GM19467 (cell line): ENCODE measurements at regions not wholly inside any gene's neighbourhood (a gene's known extent, or its start where the extent isn't known, plus 50 kb on each side); places are given as distances from the start of the nearest gene placed in this dataset.
"Not testable (repeated sequence)": the region's sequence is repeated elsewhere in the genome, so short reads cannot be mapped to it uniquely, and the experiment has no call there.

ENCODE experiments used
- ATAC-seq: cut with Tn5 transposase; IDR thresholded peaks from one replicate; pipeline ENCODE4 v1.9.1; 2021; ENCODE audit warnings: mild to moderate bottlenecking, moderate library complexity; ENCODE audit not compliant: unreplicated experiment

DNA sequence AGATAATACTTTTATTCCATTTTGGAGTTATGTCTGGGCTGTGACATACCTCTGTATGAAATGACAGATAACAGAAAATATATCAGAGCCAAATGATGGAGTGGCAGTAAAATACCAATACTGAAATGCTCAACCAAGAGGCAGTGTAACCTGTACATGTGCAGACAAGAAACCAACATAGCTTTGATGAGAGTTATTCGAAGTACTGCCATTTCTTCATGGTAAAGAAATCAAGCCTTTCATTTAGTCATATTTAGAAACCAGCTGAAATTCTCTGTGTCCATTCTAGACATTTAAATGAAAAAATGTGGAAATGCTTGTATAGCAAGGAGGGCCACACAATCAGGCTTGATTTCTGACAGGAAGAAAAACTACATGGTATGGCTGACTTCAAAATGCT lies 127.1 kb upstream of the PTPRZ1 start:
- ATAC-seq = no peak

DNA sequence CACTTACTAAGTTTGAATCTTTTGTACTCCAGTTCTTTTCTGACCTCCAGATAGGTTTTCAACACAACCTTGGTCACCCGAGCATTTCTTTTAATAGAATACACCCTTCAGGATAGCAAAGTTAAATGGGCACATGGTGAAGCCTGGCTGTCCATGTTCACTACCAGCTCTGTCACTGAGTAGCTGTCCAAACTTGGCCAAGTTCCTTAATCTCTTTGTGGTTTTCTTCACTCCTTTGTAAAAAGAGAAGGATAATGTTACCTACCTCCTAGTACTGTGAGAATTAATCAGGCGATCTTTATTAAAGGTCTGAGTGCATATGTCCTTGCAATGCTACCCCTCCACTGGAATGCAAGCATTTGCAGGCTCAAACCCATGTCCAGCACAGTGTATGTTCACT lies 128.1 kb upstream of the PTPRZ1 start:
- ATAC-seq = no peak

DNA sequence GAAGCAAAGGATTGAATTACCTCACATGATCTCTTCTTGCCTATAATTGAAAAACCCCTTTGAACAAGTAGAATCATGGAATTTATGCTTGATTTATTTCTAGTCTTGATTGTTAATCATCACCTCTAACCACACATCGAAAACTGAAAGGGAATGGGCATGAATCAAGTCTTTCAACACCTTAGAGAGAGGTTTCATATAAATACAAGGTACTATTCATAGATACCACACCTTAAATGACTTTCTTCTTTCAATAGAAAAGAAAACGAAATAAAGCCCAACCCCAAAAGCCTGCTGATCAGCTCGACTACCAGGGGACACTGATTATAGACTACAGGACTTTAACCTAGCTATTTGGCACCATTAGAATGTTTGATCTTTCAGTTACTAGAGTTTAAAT lies 128.6 kb upstream of the PTPRZ1 start:
- ATAC-seq = no peak

DNA sequence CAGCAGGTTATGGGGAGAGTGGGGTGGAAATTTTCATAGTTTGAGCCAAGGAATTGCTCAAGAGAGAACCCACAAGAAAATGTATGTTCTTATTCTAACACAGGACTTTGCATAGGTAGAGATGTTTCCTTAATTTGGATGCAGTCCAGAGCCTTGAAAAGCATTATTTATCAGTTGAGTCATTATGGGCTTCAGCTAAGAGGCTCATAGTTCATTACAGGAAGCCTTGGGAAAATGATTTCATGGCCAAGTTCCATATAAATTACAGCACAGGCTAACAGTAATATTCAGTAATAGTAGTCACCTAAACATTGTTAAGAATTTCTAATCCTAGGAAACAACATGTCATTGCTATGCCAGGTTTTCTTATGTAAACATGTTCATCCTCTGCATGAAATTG lies 131.1 kb upstream of the PTPRZ1 start:
- ATAC-seq = no peak

DNA sequence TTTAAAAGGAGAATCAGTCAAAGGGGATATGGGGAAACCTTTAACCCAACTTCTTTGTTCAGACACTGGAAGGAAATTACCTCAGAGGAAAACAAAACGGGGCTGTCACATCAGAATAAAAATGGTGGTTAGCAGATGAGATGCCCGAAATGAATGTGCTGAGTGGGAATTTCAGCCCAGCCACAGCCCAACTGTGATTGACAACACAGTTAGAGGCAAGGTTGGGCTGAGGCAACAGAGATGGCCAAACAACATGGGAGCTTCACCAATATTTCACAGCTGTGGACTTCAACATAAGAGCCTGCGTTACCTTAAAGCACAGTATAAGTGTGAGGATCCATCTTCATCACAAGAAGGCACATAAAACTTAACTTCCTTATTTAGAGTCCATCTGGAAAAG lies 133.5 kb upstream of the PTPRZ1 start:
- no peak for ATAC-seq

DNA sequence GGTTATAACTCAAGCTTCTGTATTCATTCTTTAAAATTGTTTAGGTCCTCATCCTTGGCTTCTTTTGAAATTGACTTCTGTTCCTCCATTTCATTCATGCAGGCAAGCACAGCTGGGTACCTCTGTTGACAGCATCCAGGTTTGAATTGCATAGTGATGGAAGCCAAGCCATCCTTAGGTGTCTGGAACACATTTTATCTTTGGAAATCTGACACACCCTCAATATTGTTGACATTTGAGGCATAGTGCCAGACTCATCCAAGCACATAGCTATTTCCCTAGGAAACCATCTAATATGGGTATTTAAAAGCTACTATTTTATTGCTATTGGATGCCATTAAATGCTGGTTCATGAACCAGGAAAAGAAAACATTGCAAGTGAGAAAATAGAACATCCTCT lies 142.1 kb upstream of the PTPRZ1 start:
- ATAC-seq = no peak

DNA sequence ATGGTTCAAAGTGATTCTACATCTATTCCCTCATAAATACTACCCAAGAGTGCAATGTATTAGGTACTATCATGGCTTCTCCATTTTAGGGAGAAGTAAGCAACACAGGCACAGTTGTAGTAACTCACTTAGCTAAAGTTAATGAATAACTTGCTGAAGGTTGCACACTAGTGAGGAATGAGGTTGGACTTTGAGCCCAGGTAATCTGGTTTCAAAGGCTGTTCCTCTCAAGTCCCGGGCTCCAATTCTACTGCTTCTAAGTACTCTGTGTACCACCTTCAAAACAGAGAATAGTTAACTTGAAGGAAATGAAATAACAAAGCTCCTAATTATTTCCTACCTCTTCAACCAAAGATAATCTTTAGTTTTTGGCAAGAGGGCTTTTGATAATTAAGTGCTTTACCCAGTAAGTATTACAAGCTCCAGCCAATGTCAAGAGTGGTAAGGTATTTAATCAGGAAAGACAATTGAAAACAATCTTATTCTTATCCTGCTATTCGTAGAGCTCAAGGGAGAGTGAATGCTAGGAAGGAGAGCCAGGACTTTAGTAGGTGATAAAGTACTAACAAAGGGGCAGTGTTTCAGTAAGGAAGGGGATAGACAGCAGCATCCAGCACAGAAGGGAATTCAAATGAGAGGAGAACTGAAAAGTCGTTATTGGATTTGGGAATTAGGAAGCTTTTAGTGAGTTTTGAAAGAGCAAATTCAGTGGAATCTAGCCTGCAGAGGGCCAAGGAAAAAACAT lies 158.2 kb upstream of the PTPRZ1 start:
- ATAC-seq = no peak

DNA sequence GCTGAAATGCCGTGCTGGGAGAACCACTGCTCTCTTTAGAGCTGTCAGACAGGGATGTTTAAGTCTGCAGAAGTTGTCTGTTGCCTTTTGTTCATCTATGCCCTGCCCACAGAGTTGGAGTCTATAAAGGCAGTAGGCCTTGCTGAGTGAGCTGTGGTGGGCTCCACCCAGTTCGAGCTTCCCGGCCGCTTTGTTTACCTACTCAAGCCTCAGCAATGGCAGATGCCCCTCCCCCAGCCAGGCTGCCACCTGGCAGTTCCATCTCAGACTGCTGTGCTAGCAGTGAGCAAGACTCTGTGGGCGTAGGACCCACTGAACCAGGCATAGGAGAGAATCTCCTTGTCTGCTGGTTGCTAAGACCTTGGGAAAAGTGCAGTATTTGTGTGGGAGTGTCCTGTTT lies 160.0 kb upstream of the PTPRZ1 start:
- ATAC-seq = not testable (repeated sequence)

DNA sequence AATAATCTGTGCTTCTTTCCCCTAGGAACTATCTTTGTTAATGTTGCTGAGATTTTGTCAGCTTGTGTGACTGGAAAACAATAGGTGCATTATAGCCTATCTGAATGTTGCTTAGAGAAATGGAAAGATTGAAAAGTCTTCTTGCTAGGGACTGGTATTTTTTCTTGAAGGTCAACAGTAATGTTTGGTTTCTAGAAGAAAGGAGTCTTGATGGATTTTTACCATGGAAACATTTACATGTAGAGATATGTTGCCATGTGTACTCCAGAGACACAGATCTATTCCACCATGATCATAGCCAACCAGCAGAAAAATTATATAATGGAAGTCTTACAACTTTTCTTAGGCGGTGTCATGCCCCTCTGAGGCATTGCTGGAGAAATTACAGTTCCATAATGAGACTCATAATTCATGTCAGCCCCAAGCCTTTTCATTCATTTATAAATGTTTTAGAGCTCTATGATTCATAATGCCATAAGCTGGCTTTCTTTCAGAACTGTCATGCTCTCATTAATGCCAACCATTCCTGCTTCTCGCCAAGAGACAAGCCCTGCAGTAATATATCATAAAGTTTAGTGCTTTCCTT lies 175.1 kb upstream of the PTPRZ1 start:
- no peak for ATAC-seq

DNA sequence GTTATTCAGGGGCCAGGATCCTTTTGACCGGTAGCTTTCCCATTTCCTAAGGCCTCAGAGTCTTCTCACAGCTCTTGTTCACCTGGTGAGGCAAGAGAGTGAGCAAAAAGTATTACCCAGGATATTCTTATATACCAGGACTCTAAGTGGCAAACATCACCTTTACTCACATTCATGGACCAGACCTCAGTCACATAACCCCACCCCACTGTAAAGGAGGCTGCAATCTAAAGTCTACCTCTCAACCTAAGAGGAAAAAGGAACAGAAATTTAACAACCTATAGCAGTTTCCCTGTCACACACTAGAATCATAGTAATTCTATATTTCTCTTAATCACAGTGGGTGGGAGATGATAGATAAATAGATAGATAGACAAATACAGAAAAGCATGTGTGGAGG lies 176.0 kb upstream of the PTPRZ1 start:
- no peak for ATAC-seq

DNA sequence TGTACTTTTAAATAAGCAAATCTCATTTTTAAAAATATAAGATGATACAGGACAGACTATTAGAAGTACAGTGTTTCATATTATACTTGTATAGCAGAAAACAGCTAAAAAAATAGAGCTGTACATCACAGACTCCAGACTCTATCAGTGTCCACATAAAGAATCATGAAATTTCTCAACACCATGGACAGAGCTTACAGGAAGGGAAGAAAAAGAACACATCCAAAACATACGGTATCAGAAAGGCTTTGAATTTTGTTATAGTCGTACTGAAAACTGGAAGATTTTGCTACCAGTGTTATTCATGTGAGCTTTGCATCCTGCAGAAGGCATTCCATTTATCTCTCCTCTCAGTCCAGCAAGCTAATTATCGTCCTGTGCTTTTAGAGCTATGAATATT lies 183.2 kb upstream of the PTPRZ1 start:
- no peak for ATAC-seq

DNA sequence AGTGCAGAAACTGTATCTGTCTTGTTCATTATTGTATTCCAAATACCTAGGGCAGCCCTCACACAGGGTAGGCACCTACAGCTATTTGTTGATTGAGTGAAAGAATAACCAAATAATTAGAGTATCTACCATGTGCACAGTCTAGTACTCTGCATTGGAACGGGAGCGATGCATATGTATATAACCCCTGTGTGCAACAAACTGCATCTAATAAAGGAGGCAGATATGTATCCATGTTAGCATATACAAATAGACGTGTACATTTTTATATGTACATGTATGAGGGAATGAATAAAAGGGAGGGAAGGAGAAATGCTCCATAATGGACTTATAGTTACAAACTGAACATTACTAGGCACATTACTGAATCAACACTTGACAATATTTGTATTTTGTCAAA lies 191.3 kb upstream of the PTPRZ1 start:
- no peak for ATAC-seq

DNA sequence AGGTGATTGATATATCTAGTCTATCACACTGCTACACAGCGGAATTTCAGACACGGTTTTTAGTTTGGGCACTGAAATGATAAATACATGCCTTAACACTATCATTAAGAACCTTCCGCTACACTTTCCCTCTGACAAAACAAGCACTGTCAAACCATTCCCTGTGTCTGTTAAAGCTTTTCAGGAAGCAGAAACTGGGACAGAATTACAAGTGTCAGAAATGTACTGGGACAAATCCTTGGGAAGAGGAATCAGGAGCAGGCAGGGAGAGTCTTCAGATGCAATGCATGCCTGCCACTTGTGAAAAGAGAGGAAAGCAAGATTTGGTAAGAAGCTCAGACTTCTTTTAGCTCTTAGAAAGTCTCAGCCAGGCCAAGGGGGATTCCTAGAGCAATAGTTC lies 196.8 kb upstream of the PTPRZ1 start:
- no peak for ATAC-seq

DNA sequence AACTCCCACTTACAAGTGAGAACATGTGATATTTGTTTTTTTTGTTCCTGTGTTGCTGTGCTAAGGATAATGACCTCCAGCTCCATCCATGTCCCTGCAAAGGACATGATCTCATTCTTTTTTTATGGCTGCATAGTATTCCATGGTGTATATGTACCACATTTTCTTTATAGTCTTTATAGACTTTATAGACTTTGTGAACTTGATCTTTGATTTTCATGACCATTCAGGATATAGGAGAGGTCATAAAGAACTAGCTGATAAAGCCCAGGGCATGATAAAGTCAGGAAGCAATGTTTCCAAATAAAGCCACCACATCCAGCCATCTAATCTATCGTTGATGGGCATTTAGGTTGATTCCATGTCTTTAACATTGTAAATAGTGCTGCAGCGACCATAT lies 198.5 kb upstream of the PTPRZ1 start:
- not testable (repeated sequence) for ATAC-seq

DNA sequence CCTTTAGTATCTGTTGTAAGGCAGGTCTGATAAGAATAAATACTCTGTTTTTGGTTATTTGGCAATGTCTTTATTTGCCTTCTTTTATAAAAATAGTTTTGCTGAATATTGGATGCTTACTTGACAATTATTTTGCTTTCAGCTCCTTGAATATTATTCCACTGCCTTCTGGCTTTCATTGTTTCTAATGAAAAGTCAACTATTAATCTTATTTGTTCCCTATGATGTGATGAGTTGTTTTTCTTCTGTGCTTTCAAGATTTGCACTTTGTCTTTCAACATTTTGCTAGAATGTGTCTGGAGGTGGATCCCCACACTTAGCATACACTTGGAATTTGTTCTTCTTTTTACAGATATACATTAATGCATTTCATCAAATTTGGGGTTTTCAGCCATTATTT lies 203.8 kb upstream of the PTPRZ1 start:
- ATAC-seq = no peak

DNA sequence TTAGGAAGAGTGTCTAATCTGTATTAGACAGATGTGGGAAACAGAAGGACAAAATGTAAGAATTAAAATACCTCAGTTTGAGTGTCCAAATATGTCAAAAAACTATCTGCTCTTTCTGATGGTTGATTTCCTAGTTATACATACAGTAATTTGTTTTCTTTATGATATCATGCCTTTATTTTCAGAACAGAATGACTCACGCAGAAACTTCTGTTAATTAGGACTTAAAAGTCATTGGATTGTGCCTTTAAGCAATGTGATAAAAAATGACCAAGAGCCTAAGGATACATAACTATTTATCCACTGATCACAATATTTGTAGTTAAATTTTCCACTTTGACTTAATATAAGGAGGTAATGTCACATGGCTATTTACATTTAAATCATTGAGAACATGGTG lies 206.7 kb upstream of the PTPRZ1 start:
- ATAC-seq = no peak

DNA sequence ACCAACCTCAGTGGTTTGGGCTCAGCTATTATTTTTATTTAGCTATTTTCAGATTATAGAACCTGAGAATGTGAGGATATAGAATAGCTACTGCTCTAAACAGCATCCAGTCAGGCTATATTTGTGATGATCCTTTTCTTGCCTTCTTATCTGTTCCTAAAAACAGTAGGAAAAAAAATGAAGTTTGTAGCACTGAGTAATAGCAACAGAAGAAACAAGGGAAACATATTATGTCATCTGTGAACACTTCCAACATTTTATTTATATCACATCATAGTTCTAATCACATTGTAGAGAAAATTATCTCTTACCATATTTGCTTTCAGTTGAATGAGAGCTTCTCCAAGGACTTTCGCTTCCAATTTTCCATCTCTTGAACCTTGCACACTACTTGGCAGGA lies 229.6 kb upstream of the PTPRZ1 start:
- ATAC-seq = no peak

DNA sequence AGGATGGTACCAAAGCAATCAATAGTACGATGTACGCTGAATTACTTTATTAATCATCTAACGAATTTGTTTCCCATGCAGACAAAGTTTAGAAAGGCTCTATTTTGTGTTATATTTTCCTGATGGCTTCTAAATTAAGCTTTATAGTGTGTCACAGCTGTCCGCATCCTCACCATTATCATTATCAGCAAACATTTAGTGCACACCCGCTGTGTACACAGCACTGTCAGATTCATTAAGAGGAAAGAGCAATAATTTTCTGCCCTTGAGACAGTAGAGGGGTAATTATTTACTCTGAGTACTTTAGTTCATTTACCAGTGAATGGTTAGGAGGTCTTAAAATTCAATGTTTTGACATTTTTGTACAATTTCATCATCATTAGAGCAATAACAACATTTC lies 233.3 kb upstream of the PTPRZ1 start:
- ATAC-seq = no peak

DNA sequence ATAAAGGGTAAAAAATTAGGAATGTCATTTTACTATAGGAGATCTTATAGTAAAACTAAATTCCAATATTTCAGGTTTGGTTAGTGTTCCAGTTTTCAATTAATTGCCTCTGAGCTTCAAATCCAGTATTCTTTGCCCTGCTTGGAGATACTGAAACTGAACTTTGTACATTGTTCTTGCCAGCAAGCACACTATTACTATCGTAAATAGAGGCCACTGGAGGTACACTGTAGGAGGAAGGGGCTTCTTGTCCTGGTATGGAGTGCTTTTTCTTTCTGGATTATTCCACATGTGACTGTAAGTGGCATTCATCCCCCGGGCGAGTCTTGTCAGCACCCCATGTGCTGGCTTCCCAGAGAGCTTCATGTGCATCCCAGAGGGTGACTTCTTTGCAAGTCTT lies 234.7 kb upstream of the PTPRZ1 start:
- no peak for ATAC-seq

DNA sequence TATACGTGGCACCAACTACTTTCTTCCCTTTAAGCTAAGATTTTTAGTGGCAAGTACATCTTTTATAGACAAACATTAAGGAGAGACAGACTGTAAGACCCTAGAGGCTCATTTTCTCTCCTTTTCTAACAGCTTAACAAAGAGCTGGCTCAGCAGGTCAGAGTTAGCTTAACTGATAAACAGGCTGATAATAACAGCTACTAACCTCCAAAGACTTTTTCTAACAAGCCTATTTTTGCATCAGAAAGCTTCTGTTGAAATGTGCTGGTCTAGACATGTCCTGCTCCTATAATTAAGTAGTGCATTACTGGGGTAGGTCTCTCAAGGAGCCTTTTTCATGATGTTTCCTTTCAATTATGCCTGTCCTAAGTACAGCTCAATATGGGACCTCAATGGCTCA lies 238.2 kb upstream of the FAM3C start:
- no peak for ATAC-seq

DNA sequence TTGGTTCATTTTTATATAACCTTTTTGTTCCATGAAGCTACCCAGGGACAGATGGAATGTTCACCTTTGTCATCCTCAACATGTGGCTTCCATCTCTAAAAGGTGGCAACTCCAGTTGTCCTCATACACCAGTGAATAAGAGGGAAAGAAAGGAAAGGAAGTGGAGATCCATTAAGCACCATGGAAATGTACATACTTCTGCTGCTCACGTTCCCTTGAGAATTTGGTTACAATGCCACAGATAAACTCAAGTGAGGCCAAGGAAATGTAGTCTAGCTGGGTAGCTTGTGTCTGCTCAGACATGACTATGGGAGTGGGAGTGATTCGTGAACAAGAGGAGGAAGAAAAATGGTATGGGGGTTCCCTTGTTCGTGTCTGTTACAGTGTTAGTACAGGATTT lies 237.1 kb upstream of the FAM3C start:
- ATAC-seq = no peak

DNA sequence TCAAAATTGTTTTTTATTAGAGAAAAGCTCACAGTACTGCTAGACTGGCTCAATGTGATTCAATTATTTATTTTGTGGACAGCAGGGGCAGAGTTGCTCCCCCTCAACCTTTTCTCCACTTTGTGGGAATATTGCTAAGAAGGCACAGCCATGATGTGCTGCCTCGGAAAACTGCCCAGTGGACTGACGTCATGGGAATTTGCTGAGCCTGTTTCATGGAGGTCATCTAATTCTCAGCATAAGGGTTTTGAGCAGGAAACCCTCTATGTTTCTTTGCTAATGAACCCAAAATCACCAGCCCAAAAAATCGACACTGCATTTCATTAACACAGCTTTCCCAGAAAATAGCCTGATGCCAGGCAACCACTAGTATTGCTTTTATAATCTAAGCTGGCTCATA lies 228.8 kb upstream of the FAM3C start:
- no peak for ATAC-seq
